DND-41 (cell line): ENCODE measurements at regions not wholly inside any gene's neighbourhood (a gene's known extent, or its start where the extent isn't known, plus 50 kb on each side); places are given as distances from the start of the nearest gene placed in this dataset.
"Not testable (repeated sequence)": the region's sequence is repeated elsewhere in the genome, so short reads cannot be mapped to it uniquely, and the experiment has no call there.

ENCODE experiments used
- CTCF ChIP-seq: IDR thresholded peaks from 2 replicates; pipeline ENCODE4 v1.5.1; 2012; ENCODE audit warnings: borderline replicate concordance, low read length, moderate library complexity, mild to moderate bottlenecking; ENCODE audit not compliant: poor library complexity, severe bottlenecking; ENCODE audit errors: extremely low read depth
- EZH2 ChIP-seq: IDR thresholded peaks from 3 replicates; pipeline ENCODE4 v1.6.1; 2012; ENCODE audit warnings: borderline replicate concordance, low read depth, mild to moderate bottlenecking, moderate library complexity, low read length, inconsistent platforms; ENCODE audit not compliant: severe bottlenecking

GRCh38 chr9:41699190-41699589, 430.0 kb downstream of the CNTNAP3B start:
- not testable (repeated sequence) for TF ChIP-seq CTCF, EZH2
